ENCODE measurements at regions not wholly inside any gene's neighbourhood (a gene's known extent, or its start where the extent isn't known, plus 50 kb on each side); places are given as distances from the start of the nearest gene placed in this dataset.

DNA sequence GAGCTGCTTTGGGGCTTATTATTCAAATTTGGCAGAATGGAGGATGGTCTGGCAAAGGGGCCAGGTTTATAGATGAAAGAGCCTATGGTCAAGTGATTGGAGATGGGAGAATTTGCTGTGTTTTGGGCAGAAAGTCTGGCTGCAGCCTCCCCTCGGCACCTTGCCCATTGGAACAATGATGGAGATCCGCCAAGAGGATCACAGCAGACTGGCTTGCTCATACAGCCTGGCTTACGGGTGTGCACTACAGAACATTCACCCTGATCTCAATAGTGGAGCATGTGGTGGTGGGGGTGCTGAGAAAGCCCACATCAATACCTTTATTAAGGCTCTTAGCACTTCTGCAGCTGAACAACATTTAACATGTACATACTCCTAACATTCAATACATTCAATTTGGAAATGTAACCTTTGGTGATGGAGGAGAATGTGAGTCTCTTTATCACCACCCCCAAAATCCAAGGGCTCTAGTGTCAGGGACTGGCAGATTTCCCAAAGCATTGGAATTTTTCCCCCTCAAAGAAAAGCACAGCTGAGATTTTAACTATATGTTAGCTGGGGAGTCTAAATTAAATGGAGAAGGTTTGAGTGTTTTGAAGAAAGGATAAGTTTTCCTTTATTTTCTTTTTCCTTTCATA lies 118.4 kb upstream of the TMC3 start:
- DNase-seq (ENCODE audit: low spot score in 2 of 2): peak in 1 of 2 donors; percentile 26
- Histone ChIP-seq H3K27ac (no peak overlapping the region), H3K36me3 (no peaks in the 10 kb centered on the region), H3K9me3 (no peaks in the 10 kb centered on the region), H3K27me3 (no peaks in the 10 kb centered on the region), H3K4me1 (no peaks in the 10 kb centered on the region), H3K4me3 (no peak overlapping the region)
- TF ChIP-seq POLR2A (IDR thresholded peaks at IDR 0.05) (no peak), POLR2AphosphoS5 (IDR thresholded peaks at IDR 0.05) (no peak)
- TF ChIP-seq, protein P1, sequence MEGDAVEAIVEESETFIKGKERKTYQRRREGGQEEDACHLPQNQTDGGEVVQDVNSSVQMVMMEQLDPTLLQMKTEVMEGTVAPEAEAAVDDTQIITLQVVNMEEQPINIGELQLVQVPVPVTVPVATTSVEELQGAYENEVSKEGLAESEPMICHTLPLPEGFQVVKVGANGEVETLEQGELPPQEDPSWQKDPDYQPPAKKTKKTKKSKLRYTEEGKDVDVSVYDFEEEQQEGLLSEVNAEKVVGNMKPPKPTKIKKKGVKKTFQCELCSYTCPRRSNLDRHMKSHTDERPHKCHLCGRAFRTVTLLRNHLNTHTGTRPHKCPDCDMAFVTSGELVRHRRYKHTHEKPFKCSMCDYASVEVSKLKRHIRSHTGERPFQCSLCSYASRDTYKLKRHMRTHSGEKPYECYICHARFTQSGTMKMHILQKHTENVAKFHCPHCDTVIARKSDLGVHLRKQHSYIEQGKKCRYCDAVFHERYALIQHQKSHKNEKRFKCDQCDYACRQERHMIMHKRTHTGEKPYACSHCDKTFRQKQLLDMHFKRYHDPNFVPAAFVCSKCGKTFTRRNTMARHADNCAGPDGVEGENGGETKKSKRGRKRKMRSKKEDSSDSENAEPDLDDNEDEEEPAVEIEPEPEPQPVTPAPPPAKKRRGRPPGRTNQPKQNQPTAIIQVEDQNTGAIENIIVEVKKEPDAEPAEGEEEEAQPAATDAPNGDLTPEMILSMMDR (IDR thresholded peaks at IDR 0.05): no peak
- intact Hi-C loops (cut with DNase I; ENCODE audit: low total_unique reads): no loop called here

DNA sequence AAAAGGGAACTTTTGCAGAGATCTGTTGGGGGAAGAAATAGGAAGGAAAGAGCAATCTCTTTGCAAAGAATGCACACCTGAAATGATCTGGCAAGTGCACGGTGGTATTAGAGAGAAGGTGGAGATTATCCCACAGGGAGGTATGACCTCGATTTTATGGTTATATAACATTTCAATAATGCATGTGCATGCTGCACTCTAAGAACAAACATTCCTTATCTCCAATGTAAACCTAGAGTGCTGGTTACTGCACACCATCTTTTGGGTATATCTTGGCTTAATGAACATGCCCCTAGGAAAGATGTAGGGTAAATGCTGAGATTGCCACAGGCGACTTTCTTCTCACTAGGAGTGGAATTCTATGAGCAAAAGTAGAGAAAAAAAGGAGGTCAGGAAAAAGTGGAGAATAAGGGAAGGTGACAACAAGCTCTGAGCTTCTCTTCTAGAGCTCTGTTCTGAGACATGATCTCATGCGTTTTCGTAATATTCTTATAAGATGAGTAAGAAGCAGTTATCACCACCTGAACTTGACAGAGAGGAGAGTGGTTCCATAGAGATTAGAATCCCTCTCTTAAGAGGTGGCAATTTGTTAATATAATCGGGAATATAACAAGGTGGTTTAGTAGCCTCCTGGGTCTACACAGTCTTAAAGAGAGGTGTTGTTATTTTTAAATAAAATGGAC lies 117.5 kb upstream of the TMC3 start:
- TF ChIP-seq POLR2AphosphoS5 (IDR thresholded peaks at IDR 0.05): no peak
- TF ChIP-seq, protein P1 (IDR thresholded peaks at IDR 0.05): no peak
- no peak for TF ChIP-seq POLR2A (IDR thresholded peaks at IDR 0.05)
- intact Hi-C loops (cut with DNase I; ENCODE audit: low total_unique reads): no loop called here
- no peak for DNase-seq (ENCODE audit: low spot score in 2 of 2)
- Histone ChIP-seq H3K27ac (no peak overlapping the region), H3K27me3 (no peaks in the 10 kb centered on the region), H3K4me1 (no peaks in the 10 kb centered on the region), H3K9me3 (no peaks in the 10 kb centered on the region), H3K36me3 (no peaks in the 10 kb centered on the region), H3K4me3 (no peak overlapping the region)

DNA sequence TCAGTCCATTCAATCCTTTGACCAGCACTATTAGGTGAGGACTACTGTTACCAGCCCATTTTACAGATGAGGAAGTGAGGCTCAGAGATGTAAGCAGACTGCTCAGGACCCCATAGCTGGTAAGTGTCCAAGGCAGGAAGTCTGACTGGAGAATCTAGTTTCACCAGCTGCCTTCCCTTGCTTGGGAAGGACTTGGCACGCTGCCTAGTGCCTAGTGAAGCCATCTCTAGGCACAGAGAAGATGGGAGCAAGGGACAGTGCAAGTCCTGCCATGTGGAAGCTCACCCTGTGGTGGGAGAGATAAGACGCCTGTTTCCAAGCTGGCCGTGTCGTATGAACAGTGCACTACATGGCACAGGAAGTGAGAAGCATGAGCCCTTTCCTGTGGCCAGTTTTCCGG lies 111.8 kb upstream of the TMC3 start:
- Histone ChIP-seq H3K4me1 (no peaks in the 10 kb centered on the region), H3K9me3 (no peaks in the 10 kb centered on the region), H3K27ac (no peak overlapping the region), H3K27me3 (no peaks in the 10 kb centered on the region), H3K36me3 (no peaks in the 10 kb centered on the region), H3K4me3 (no peak overlapping the region)
- intact Hi-C loops (cut with DNase I; ENCODE audit: low total_unique reads): no loop called here
- no peak for TF ChIP-seq POLR2A (IDR thresholded peaks at IDR 0.05)
- TF ChIP-seq, protein P1 (IDR thresholded peaks at IDR 0.05): no peak
- no peak for TF ChIP-seq POLR2AphosphoS5 (IDR thresholded peaks at IDR 0.05)
- DNase-seq (ENCODE audit: low spot score in 2 of 2): no peak

DNA sequence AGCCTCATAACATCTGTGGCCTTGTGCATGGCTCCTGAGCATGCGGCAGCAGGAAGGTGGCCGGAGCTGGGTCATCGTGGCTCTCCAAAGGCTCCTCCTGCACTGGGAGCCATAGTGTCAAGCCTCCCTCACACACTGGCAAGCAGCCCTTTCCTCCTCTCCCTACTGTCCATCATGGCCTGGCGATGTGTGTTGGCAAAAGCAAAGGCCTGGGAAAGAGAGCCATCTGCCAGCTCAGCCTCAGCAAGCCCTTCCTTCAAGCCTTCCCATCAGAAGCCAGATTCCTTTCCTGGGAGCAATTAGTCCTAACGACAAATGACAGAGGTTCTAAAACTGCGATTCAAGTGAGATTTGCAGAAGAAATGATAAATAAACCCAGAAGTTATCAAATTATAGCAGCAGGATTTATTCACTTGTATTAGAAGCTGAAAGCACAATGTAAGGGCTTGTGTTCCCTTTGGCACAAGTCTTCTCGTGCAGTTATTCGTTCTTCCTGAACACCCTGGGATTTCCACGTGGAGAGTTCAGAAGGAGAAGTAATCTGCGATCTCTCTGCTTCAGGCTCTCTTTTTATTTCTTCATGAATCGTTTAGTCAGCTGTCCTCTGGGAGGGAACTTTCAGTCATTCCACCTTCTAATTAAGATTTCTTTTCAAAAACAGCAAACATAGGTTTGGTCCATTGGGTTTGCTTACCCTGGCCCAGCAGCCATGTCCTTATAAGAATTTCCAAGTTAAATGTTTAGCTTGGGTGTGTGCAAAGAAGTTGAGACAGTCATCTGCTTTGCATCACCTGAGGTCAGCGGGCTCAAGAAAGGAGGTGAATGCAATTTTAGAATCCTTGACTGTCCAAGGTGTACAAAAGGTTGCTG lies 110.3 kb upstream of the TMC3 start:
- DNase-seq (ENCODE audit: low spot score in 2 of 2): no peak
- TF ChIP-seq POLR2A (IDR thresholded peaks at IDR 0.05) (no peak), POLR2AphosphoS5 (IDR thresholded peaks at IDR 0.05) (no peak)
- TF ChIP-seq, protein P1 (IDR thresholded peaks at IDR 0.05): no peak
- intact Hi-C loops (cut with DNase I; ENCODE audit: low total_unique reads): no loop called here

DNA sequence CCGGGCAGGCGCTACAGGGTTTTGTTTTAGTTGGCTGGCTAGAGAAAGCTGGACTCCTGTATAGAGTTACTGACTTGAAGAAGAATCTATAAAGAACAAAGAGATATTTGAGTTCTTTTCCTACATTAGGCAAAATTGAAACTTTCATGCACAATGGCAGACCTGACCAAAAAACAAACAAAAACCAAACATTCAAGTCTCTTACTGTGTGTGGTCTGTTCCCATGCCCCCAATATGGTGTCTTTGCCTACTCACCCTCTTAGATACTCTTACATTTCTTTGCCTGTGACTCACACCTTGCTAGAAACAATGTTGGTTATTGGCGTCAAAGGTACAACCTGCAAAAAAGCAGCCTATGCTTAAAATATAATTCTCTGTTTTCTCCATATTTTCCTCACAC lies 109.5 kb upstream of the TMC3 start:
- Histone ChIP-seq H3K36me3 (no peaks in the 10 kb centered on the region), H3K4me1 (no peaks in the 10 kb centered on the region), H3K27me3 (no peaks in the 10 kb centered on the region), H3K9me3 (no peaks in the 10 kb centered on the region), H3K27ac (no peak overlapping the region), H3K4me3 (no peak overlapping the region)
- intact Hi-C loops (cut with DNase I; ENCODE audit: low total_unique reads): no loop called here
- TF ChIP-seq POLR2AphosphoS5 (IDR thresholded peaks at IDR 0.05) (no peak), POLR2A (IDR thresholded peaks at IDR 0.05) (no peak)
- TF ChIP-seq, protein P1 (IDR thresholded peaks at IDR 0.05): no peak
- no peak for DNase-seq (ENCODE audit: low spot score in 2 of 2)

More for the DNA sequence above, 110.3 kb upstream of the TMC3 start:
- no peak overlapping the region for H3K4me3 ChIP-seq
- H3K9me3 ChIP-seq: no peaks in the 10 kb centered on the region
- no peak overlapping the region for H3K27ac ChIP-seq
- H3K27me3 ChIP-seq: no peaks in the 10 kb centered on the region
- no peaks in the 10 kb centered on the region for H3K36me3 ChIP-seq
- no peaks in the 10 kb centered on the region for H3K4me1 ChIP-seq

All from breast epithelium (tissue), 4 donors.